OCI-LY7 (cell line): ENCODE measurements at regions not wholly inside any gene's neighbourhood (a gene's known extent, or its start where the extent isn't known, plus 50 kb on each side); places are given as distances from the start of the nearest gene placed in this dataset.

Experiments used
- CTCF ChIP-seq: fragments of 200-600 bp; sonication (generic); conservative IDR thresholded peaks from 2 replicates; pipeline ENCODE4 v1.5.1; 2014; ENCODE audit warnings: mild to moderate bottlenecking, antibody characterized with exemption, low read length, moderate library complexity, mixed read lengths
- EZH2phosphoT487 ChIP-seq: fragments of 200-600 bp; sonication (generic); IDR thresholded peaks from 2 replicates; pipeline ENCODE4 v1.6.1; 2018; ENCODE audit warnings: low read depth, borderline replicate concordance, mild to moderate bottlenecking, mixed run types, antibody characterized with exemption, low read length, moderate library complexity, mixed read lengths

- TF ChIP-seq CTCF (no peak), EZH2phosphoT487 (no peak)
Observed at GRCh38 chr11:95469258-95469657, 238.3 kb upstream of the SESN3 start.
